Right ventricle myocardium inferior (tissue), 1 donor: ENCODE measurements at regions not wholly inside any gene's neighbourhood (a gene's known extent, or its start where the extent isn't known, plus 50 kb on each side); places are given as distances from the start of the nearest gene placed in this dataset.
"Not testable (repeated sequence)": the region's sequence is repeated elsewhere in the genome, so short reads cannot be mapped to it uniquely, and the experiment has no call there.

ENCODE experiments used
- ATAC-seq: fragments of 200-7000 bp; cut with Tn5 transposase; one replicate; pipeline ENCODE4 v1.9.1; 2020; ENCODE audit warnings: mild to moderate bottlenecking, moderate library complexity
- DNase-seq: peaks from one replicate; pipeline ENCODE4 v3.0.0; 2021; ENCODE audit errors: missing footprints
- intact Hi-C: fragments of 100-400 bp; cut with DNase I; formaldehyde crosslinking; loops from one replicate; pipeline ENCODE4 v1.11.0; 2022
- donor health status: DM: no; HTN: yes; CAD: no; lungs with severe emphysema.

DNA sequence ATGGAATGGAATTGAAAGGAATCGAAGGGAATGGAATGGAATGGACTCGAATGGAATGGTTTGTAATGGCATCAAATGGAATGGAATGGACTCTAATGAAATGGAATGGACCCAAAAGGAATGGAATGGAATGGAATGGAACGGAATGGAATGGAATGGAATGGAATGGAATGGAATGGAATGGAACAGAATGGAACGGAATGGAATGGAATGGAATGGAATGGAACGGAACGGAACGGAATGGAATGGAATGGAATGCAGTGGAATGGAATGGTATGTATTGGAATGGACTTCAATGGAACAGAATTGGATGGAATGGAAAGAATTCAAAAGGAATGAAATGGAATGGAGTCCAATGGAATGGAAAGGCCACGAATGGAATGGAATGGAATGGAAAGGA is 240.0 kb downstream of the CCT8L2 start:
- DNase-seq, intact Hi-C loops: not testable (repeated sequence)
- peak; percentile 65 for ATAC-seq

DNA sequence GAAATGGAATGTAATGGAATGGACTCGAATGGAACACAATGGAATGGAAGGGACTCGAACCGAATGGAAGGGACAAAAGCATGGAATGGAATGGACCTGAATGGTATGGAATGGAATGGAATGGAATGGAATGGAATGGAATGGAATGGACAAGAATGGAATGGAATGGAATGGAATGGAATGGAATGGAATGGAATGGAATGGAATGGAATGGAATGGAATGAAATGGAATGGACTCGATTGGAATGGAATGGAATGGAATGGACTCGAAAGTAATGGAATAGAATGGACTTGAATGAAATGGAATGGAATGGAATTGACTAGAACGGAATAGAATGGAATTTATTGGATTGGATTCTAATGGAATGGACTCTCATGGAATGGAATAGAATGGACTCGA is 245.5 kb downstream of the CCT8L2 start:
- DNase-seq, ATAC-seq, intact Hi-C loops: not testable (repeated sequence)

GRCh38 chr22:16315565-16315964 is 277.0 kb downstream of the CCT8L2 start:
- ATAC-seq, DNase-seq, intact Hi-C loops: not testable (repeated sequence)
